IMR-90 (cell line): ENCODE measurements at regions not wholly inside any gene's neighbourhood (a gene's known extent, or its start where the extent isn't known, plus 50 kb on each side); places are given as distances from the start of the nearest gene placed in this dataset.

Experiments used
- ATAC-seq: fragments of 200-7000 bp; cut with Tn5 transposase; 2 replicates; pipeline ENCODE4 v1.9.1; 2020; ENCODE audit warnings: low read depth, mild to moderate bottlenecking, moderate library complexity
- BruUV-seq: library from RNA; stranded (reverse); fragments of 400-500 nt; replicated peaks from 2 replicates; lab custom pipeline; 2021; lab: Mats Ljungman, UMichigan
- CTCF ChIA-PET: fragments of 300-600 bp; formaldehyde crosslinking; extraction: SDS; loops from one replicate; lab custom pipeline; 2021; ENCODE audit warnings: antibody characterized with exemption; lab: Yijun Ruan, JAX
- POLR2A ChIA-PET: fragments of 300-600 bp; sonication (Branson Sonifier 250); formaldehyde crosslinking; loops from one replicate; lab custom pipeline; 2022; ENCODE audit warnings: antibody characterized with exemption; ENCODE audit not compliant: unreplicated experiment; lab: Charles Lee
- DNase-seq: peaks from one replicate; pipeline ENCODE4 v3.0.0; 2013
- H2AFZ ChIP-seq: replicated peaks from 2 replicates; pipeline ENCODE3; 2013; ENCODE audit warnings: low read length, mild to moderate bottlenecking; ENCODE audit not compliant: poor library complexity
- H2AK5ac ChIP-seq: 2 replicates; pipeline ENCODE4 v1.6.1; 2013; ENCODE audit warnings: low read depth, low read length, inconsistent platforms
- H2AK9ac ChIP-seq: replicated peaks from 2 replicates; pipeline ENCODE3; 2013; ENCODE audit warnings: mild to moderate bottlenecking, low read depth, low read length, moderate library complexity; ENCODE audit not compliant: poor library complexity
- H2BK120ac ChIP-seq: 2 replicates; pipeline ENCODE4 v1.6.1; 2013; ENCODE audit warnings: low read depth, low read length, inconsistent platforms
- H2BK15ac ChIP-seq: 3 replicates; pipeline ENCODE4 v1.6.1; 2013; ENCODE audit warnings: low read depth, low read length, inconsistent platforms
- H2BK20ac ChIP-seq: 2 replicates; pipeline ENCODE4 v1.6.1; 2013; ENCODE audit warnings: low read depth, mild to moderate bottlenecking, inconsistent platforms, low read length, moderate library complexity
- H2BK5ac ChIP-seq: 2 replicates; pipeline ENCODE4 v1.6.1; 2013; ENCODE audit warnings: mild to moderate bottlenecking, low read depth, low read length, inconsistent platforms; ENCODE audit not compliant: poor library complexity, severe bottlenecking
- H3K14ac ChIP-seq: replicated peaks from 2 replicates; pipeline ENCODE4 v1.6.1; 2013; ENCODE audit warnings: low read depth, low read length, inconsistent platforms
- H3K18ac ChIP-seq: 2 replicates; pipeline ENCODE4 v1.6.1; 2013; ENCODE audit warnings: low read depth, low read length, control low read depth
- H3K23ac ChIP-seq: 2 replicates; pipeline ENCODE4 v1.6.1; 2013; ENCODE audit warnings: low read depth, low read length, inconsistent platforms
- H3K27ac ChIP-seq: 2 replicates; pipeline ENCODE4 v1.5.1; 2013; ENCODE audit warnings: mild to moderate bottlenecking, control low read depth, low read length; ENCODE audit not compliant: insufficient read depth
- H3K27me3 ChIP-seq: 2 replicates; pipeline ENCODE4 v1.6.1; 2013; ENCODE audit warnings: low read length; ENCODE audit not compliant: control insufficient read depth, insufficient read depth
- H3K36me3 ChIP-seq: 2 replicates; pipeline ENCODE4 v1.6.1; 2013; ENCODE audit warnings: low read length, mixed read lengths; ENCODE audit not compliant: control insufficient read depth, insufficient read depth
- H3K4ac ChIP-seq: 2 replicates; pipeline ENCODE4 v1.6.1; 2013; ENCODE audit warnings: low read depth, low read length, inconsistent platforms
- H3K4me1 ChIP-seq: 2 replicates; pipeline ENCODE4 v1.6.1; 2013; ENCODE audit warnings: low read length, mixed read lengths; ENCODE audit not compliant: control insufficient read depth, insufficient read depth
- H3K4me2 ChIP-seq: 2 replicates; pipeline ENCODE4 v1.6.1; 2013; ENCODE audit warnings: low read depth, mild to moderate bottlenecking, control low read depth, low read length, moderate library complexity
- H3K4me3 ChIP-seq: 2 replicates; pipeline ENCODE4 v1.5.1; 2013; ENCODE audit warnings: low read depth, mild to moderate bottlenecking, control low read depth, low read length, moderate library complexity; ENCODE audit not compliant: insufficient read depth
- H3K56ac ChIP-seq: 2 replicates; pipeline ENCODE4 v1.6.1; 2013; ENCODE audit warnings: low read length, inconsistent platforms; ENCODE audit not compliant: insufficient read depth; ENCODE audit errors: extremely low read depth
- H3K79me1 ChIP-seq, 2 experiments: 2 replicates each; pipeline ENCODE4 v1.6.1; 2013; ENCODE audit warnings: low read length in 2 of 2, inconsistent platforms in 1 of 2, low read depth in 1 of 2
- H3K9ac ChIP-seq: 2 replicates; pipeline ENCODE4 v1.6.1; 2013; ENCODE audit warnings: low read depth, low read length, control low read depth
- H3K9me1 ChIP-seq: 2 replicates; pipeline ENCODE4 v1.6.1; 2013; ENCODE audit warnings: low read length, inconsistent platforms; ENCODE audit not compliant: insufficient read depth
- H3K9me3 ChIP-seq: 2 replicates; pipeline ENCODE4 v1.6.1; 2013; ENCODE audit warnings: low read length; ENCODE audit not compliant: control insufficient read depth, insufficient read depth
- H4K20me1 ChIP-seq: 2 replicates; pipeline ENCODE4 v1.6.1; 2013; ENCODE audit warnings: low read length, inconsistent platforms; ENCODE audit not compliant: insufficient read depth
- H4K5ac ChIP-seq: 2 replicates; pipeline ENCODE4 v1.6.1; 2013; ENCODE audit warnings: mild to moderate bottlenecking, low read depth, low read length, control low read depth
- H4K8ac ChIP-seq, 2 experiments: 2 replicates each; pipeline ENCODE4 v1.6.1; 2013; ENCODE audit warnings: low read depth in 2 of 2, low read length in 2 of 2, control low read depth in 1 of 2, inconsistent platforms in 1 of 2
- H4K91ac ChIP-seq: 2 replicates; pipeline ENCODE4 v1.6.1; 2013; ENCODE audit warnings: low read depth, low read length, inconsistent platforms; ENCODE audit not compliant: insufficient read depth
- BHLHE40 ChIP-seq: fragments of 150-350 bp; IDR thresholded peaks from 2 replicates; pipeline ENCODE4 v1.6.1; 2016; ENCODE audit warnings: mild to moderate bottlenecking, low read depth, low read length
- CEBPB ChIP-seq: IDR thresholded peaks from 2 replicates; pipeline ENCODE4 v1.6.1; 2012; ENCODE audit warnings: low read depth, low read length, improper control_type of control experiment
- CHD1 ChIP-seq: IDR thresholded peaks from 2 replicates; pipeline ENCODE4 v1.6.1; 2012; ENCODE audit warnings: low read depth, low read length, improper control_type of control experiment
- FOS ChIP-seq: fragments of 150-350 bp; IDR thresholded peaks from 2 replicates; pipeline ENCODE4 v1.6.1; 2016; ENCODE audit warnings: low read depth, low read length
- MAFK ChIP-seq: IDR thresholded peaks from 2 replicates; pipeline ENCODE4 v1.6.1; 2012; ENCODE audit warnings: low read depth, low read length, improper control_type of control experiment
- MAZ ChIP-seq: IDR thresholded peaks from 2 replicates; pipeline ENCODE4 v1.6.1; 2012; ENCODE audit warnings: low read depth, mild to moderate bottlenecking, low read length, improper control_type of control experiment, moderate library complexity, borderline replicate concordance
- MXI1 ChIP-seq: IDR thresholded peaks from 2 replicates; pipeline ENCODE4 v1.6.1; 2012; ENCODE audit warnings: low read depth, mild to moderate bottlenecking, low read length, moderate library complexity, borderline replicate concordance
- NFE2L2 ChIP-seq: fragments of 150-350 bp; IDR thresholded peaks from 2 replicates; pipeline ENCODE4 v1.6.1; 2016; ENCODE audit warnings: low read depth, mild to moderate bottlenecking, low read length
- POLR2A ChIP-seq: IDR thresholded peaks from 2 replicates; pipeline ENCODE4 v1.6.1; 2012; ENCODE audit warnings: mild to moderate bottlenecking, low read depth, low read length
- RAD21 ChIP-seq: IDR thresholded peaks from 2 replicates; pipeline ENCODE4 v1.6.1; 2012; ENCODE audit warnings: low read length, improper control_type of control experiment
- RCOR1 ChIP-seq: IDR thresholded peaks from 2 replicates; pipeline ENCODE4 v1.6.1; 2012; ENCODE audit warnings: mild to moderate bottlenecking, low read length, improper control_type of control experiment; ENCODE audit not compliant: insufficient replicate concordance
- RFX5 ChIP-seq: IDR thresholded peaks from 2 replicates; pipeline ENCODE4 v1.8.0; 2012; ENCODE audit warnings: low read depth, mild to moderate bottlenecking, low read length, moderate library complexity
- SMC3 ChIP-seq: fragments of 150-350 bp; IDR thresholded peaks from 2 replicates; pipeline ENCODE4 v1.6.1; 2016; ENCODE audit warnings: low read depth, mild to moderate bottlenecking, antibody characterized with exemption, low read length, moderate library complexity
- WGBS, 2 experiments: methylation state at CpG; one replicate each; pipeline versions ENCODE4 v1.1.5 to v1.1.7; 2013; ENCODE audit warnings: missing lambda C conversion rate in 2 of 2; ENCODE audit not compliant: insufficient read length in 1 of 2; ENCODE audit errors: extremely low coverage in 2 of 2; 5-methylcytosine and 5-hydroxymethylcytosine counted together
- dilution Hi-C: fragments of 300-500 bp; cut with HindIII; formaldehyde crosslinking; loops from one replicate; pipeline ENCODE4 v1.14.3; 2018; ENCODE audit warnings: low sequenced_read_pairs; ENCODE audit not compliant: unreplicated experiment
- in situ Hi-C: fragments of 300-500 bp; cut with MboI; formaldehyde crosslinking; loops from 3 replicates; pipeline ENCODE4 v1.14.3; 2019; ENCODE audit warnings: low sequenced_read_pairs, inconsistent platforms, mixed read lengths
- intact Hi-C: fragments of 100-400 bp; cut with micrococcal nuclease; formaldehyde crosslinking; loops from 2 replicates; pipeline ENCODE4 v1.10.0; 2022
- TF ChIP-seq, protein P1 (sequence below): fragments of 150-350 bp; IDR thresholded peaks from 2 replicates; pipeline ENCODE4 v1.6.1; 2017; ENCODE audit warnings: mild to moderate bottlenecking, antibody characterized with exemption, low read length, low read depth
- TF ChIP-seq, protein P2 (sequence below): conservative IDR thresholded peaks from 2 replicates; pipeline ENCODE4 v1.5.1; 2012; ENCODE audit warnings: mild to moderate bottlenecking, low read depth, low read length, improper control_type of control experiment
- TF ChIP-seq, protein P3 (sequence below): fragments of 150-350 bp; IDR thresholded peaks from 2 replicates; pipeline ENCODE4 v1.6.1; 2016; ENCODE audit warnings: low read depth, mild to moderate bottlenecking, low read length, moderate library complexity, borderline replicate concordance

DNA sequence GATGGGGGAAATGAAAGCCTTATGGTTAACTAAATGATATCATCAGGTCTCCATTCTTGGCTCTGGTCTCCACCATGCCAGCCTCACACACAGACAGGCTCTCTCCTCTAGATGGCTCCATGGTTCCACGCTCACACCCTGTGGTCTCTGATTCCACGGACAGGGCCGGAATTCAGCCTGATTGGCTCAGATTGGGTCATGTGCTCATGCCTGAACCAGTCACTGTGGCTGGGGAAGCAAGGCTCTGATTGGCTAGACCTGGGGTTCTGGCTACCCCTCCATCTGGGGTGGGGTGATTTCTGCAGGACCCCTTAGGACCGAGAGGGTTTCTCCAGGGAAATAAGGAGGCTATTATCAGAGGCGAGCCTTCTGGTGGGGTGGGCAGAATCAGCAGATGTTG, 277.0 kb downstream of the PTPRU start:
- dilution Hi-C loops: no loop called here
- CTCF ChIA-PET: no interaction called here
- BruUV-seq: no TSS peak

More for the DNA sequence above, 277.0 kb downstream of the PTPRU start:
- Histone ChIP-seq H4K8ac (no peak overlapping the region), H4K5ac (no peak overlapping the region), H2BK120ac (no peak overlapping the region), H4K20me1 (no peaks in the 10 kb centered on the region), H3K4ac (no peak overlapping the region), H3K4me1 (no peaks in the 10 kb centered on the region), H3K36me3 (no peaks in the 10 kb centered on the region), H2BK20ac (no peak overlapping the region), H3K9me1 (no peaks in the 10 kb centered on the region), H3K79me1 (no peaks in the 10 kb centered on the region), H2AFZ (peak overlapping the region; percentile 45), H3K4me3 (no peak overlapping the region), H3K9ac (no peak overlapping the region), H2BK15ac (no peak overlapping the region), H3K14ac (no peak overlapping the region), H2AK5ac (no peak overlapping the region), H3K27me3 (peaks cover 9% of the 10 kb centered on the region), H2BK5ac (no peak overlapping the region), H3K9me3 (no peaks in the 10 kb centered on the region), H3K27ac (no peak overlapping the region), H3K18ac (no peak overlapping the region), H3K4me2 (no peak overlapping the region), H2AK9ac (no peak overlapping the region), H3K56ac (no peak overlapping the region), H3K23ac (no peak overlapping the region), H4K91ac (no peak overlapping the region)
- in situ Hi-C loops: loop anchor here (25.0 kb wide), 1 partner anchor 599 kb away; no protein-coding TSS in a partner anchor
- TF ChIP-seq BHLHE40 (no peak), MAZ (0 out of 2 replicates have a peak, but pooled peaks have one; percentile 25), RAD21 (peak; percentile 97), MAFK (no peak), CHD1 (no peak), RFX5 (no peak), MXI1 (no peak), NFE2L2 (no peak), CEBPB (no peak), FOS (no peak), SMC3 (peak; percentile 82), POLR2A (0 out of 2 replicates have a peak, but pooled peaks have one; percentile 29), RCOR1 (no peak)
- TF ChIP-seq, protein P1, sequence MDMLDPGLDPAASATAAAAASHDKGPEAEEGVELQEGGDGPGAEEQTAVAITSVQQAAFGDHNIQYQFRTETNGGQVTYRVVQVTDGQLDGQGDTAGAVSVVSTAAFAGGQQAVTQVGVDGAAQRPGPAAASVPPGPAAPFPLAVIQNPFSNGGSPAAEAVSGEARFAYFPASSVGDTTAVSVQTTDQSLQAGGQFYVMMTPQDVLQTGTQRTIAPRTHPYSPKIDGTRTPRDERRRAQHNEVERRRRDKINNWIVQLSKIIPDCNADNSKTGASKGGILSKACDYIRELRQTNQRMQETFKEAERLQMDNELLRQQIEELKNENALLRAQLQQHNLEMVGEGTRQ: peak; percentile 95
- TF ChIP-seq, protein P2, sequence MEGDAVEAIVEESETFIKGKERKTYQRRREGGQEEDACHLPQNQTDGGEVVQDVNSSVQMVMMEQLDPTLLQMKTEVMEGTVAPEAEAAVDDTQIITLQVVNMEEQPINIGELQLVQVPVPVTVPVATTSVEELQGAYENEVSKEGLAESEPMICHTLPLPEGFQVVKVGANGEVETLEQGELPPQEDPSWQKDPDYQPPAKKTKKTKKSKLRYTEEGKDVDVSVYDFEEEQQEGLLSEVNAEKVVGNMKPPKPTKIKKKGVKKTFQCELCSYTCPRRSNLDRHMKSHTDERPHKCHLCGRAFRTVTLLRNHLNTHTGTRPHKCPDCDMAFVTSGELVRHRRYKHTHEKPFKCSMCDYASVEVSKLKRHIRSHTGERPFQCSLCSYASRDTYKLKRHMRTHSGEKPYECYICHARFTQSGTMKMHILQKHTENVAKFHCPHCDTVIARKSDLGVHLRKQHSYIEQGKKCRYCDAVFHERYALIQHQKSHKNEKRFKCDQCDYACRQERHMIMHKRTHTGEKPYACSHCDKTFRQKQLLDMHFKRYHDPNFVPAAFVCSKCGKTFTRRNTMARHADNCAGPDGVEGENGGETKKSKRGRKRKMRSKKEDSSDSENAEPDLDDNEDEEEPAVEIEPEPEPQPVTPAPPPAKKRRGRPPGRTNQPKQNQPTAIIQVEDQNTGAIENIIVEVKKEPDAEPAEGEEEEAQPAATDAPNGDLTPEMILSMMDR: peak; percentile 85
- TF ChIP-seq, protein P3, sequence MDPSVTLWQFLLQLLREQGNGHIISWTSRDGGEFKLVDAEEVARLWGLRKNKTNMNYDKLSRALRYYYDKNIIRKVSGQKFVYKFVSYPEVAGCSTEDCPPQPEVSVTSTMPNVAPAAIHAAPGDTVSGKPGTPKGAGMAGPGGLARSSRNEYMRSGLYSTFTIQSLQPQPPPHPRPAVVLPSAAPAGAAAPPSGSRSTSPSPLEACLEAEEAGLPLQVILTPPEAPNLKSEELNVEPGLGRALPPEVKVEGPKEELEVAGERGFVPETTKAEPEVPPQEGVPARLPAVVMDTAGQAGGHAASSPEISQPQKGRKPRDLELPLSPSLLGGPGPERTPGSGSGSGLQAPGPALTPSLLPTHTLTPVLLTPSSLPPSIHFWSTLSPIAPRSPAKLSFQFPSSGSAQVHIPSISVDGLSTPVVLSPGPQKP: no peak
- ATAC-seq (peak; percentile 93), DNase-seq (peak; percentile 70)
- WGBS, 2 experiments: no CpG with 5 or more reads among the region's 5 CpGs
- POLR2A ChIA-PET: no interaction called here
- intact Hi-C loops: loop anchor here (1.0 to 10.0 kb wide), 5 partner anchors 189 to 1195 kb away; no protein-coding TSS in a partner anchor
